Naive thymus-derived CD4-positive, alpha-beta T cell (primary cell): ENCODE measurements at regions not wholly inside any gene's neighbourhood (a gene's known extent, or its start where the extent isn't known, plus 50 kb on each side); places are given as distances from the start of the nearest gene placed in this dataset.

Experiments
- microRNA-seq: library from miRNA; unstranded; fragments of <30 nt; microRNA quantifications from one replicate; pipeline ENCODE4 v1.2.0, GENCODE V29; 2022; ENCODE audit warnings: borderline microRNAs expressed

Small RNAs in the stretch of these regions (microRNA-seq; reads per million reads assigned to microRNA genes)
- 61,622 reads per million, percentile 98 among the genes with 10 or more reads in this experiment for gene MIR29A
